K562 (cell line): ENCODE measurements at regions not wholly inside any gene's neighbourhood (a gene's known extent, or its start where the extent isn't known, plus 50 kb on each side); places are given as distances from the start of the nearest gene placed in this dataset.

ENCODE experiments used
- DMBX1 ChIP-seq: fragments of 250-450 bp; sonication (Bioruptor Pico); IDR thresholded peaks from 2 replicates; pipeline ENCODE4 v1.8.0; 2022; ENCODE audit warnings: inconsistent platforms, mild to moderate bottlenecking, moderate library complexity, borderline replicate concordance
- E4F1 ChIP-seq: fragments of 250-450 bp; sonication (Bioruptor Pico); IDR thresholded peaks from 2 replicates; pipeline ENCODE4 v1.5.0; 2021; ENCODE audit warnings: mild to moderate bottlenecking, borderline replicate concordance
- EZH2 ChIP-seq: IDR thresholded peaks from 2 replicates; pipeline ENCODE4 v1.6.1; 2012; ENCODE audit warnings: low read depth, mild to moderate bottlenecking, inconsistent platforms, low read length, borderline replicate concordance
- HDAC1 ChIP-seq, 2 experiments: fragments of 450-650 bp; IDR thresholded peaks; 2 replicates each; pipeline ENCODE4 v1.6.1; 2016 to 2017; ENCODE audit warnings: inconsistent platforms in 1 of 2, mild to moderate bottlenecking in 1 of 2, moderate library complexity in 1 of 2
- HMG20B ChIP-seq: fragments of 250-450 bp; sonication (Bioruptor Pico); IDR thresholded peaks from 2 replicates; pipeline ENCODE4 v1.5.0; 2021; ENCODE audit warnings: mild to moderate bottlenecking
- HSF4 ChIP-seq: fragments of 250-450 bp; sonication (Bioruptor Pico); IDR thresholded peaks from 2 replicates; pipeline ENCODE4 v2.1.2; 2022; ENCODE audit warnings: mild to moderate bottlenecking, moderate library complexity, borderline replicate concordance
- ILF3 ChIP-seq: fragments of 450-650 bp; IDR thresholded peaks from 2 replicates; pipeline ENCODE4 v1.6.1; 2018; ENCODE audit warnings: antibody characterized with exemption, mild to moderate bottlenecking, moderate library complexity, borderline replicate concordance
- NRF1 ChIP-seq, 2 experiments: fragments of 450-650 bp; IDR thresholded peaks in 1 of 2; conservative IDR thresholded peaks in 1 of 2; 2 replicates each; pipeline ENCODE4 v1.6.1; 2014; ENCODE audit warnings: mild to moderate bottlenecking in 2 of 2
- POLR2B ChIP-seq: fragments of 450-650 bp; IDR thresholded peaks from 2 replicates; pipeline ENCODE4 v1.6.1; 2018; ENCODE audit warnings: low read depth; ENCODE audit not compliant: partially characterized antibody
- PURB ChIP-seq: sonication (generic); formaldehyde crosslinking; IDR thresholded peaks from 2 replicates; pipeline ENCODE4 v1.9.0; 2021; ENCODE audit warnings: low read depth, mild to moderate bottlenecking, missing genetic modification reagents
- RFX1 ChIP-seq: fragments of 450-650 bp; IDR thresholded peaks from 2 replicates; pipeline ENCODE4 v1.6.1; 2016; ENCODE audit warnings: mild to moderate bottlenecking, moderate library complexity
- SFPQ ChIP-seq: fragments of 200-400 bp; formaldehyde crosslinking; IDR thresholded peaks from 2 replicates; pipeline ENCODE4 v1.6.1; 2017; ENCODE audit warnings: mild to moderate bottlenecking, low read depth, low read length, moderate library complexity
- SMAD3 ChIP-seq: fragments of 450-650 bp; formaldehyde crosslinking; conservative IDR thresholded peaks from 2 replicates; pipeline ENCODE4 v1.4.0; 2020; ENCODE audit warnings: mild to moderate bottlenecking
- SOX6 ChIP-seq: fragments of 450-650 bp; IDR thresholded peaks from 2 replicates; pipeline ENCODE4 v1.6.1; 2014; ENCODE audit warnings: mild to moderate bottlenecking
- STAG1 ChIP-seq: sonication (generic); formaldehyde crosslinking; IDR thresholded peaks from 2 replicates; pipeline ENCODE4 v1.5.0; 2020; ENCODE audit warnings: missing genetic modification reagents, borderline replicate concordance
- ZNF143 ChIP-seq: sonication (generic); formaldehyde crosslinking; IDR thresholded peaks from 2 replicates; pipeline ENCODE4 v1.9.0; 2022; ENCODE audit warnings: mild to moderate bottlenecking, missing genetic modification reagents
- ZNF253 ChIP-seq: fragments of 250-450 bp; sonication (Bioruptor Pico); conservative IDR thresholded peaks from 2 replicates; pipeline ENCODE4 v1.6.1; 2021; ENCODE audit warnings: mild to moderate bottlenecking
- ZNF311 ChIP-seq: fragments of 250-450 bp; sonication (Bioruptor Pico); IDR thresholded peaks from 2 replicates; pipeline ENCODE4 v1.4.0; 2020; ENCODE audit warnings: mild to moderate bottlenecking, moderate library complexity
- ZNF57 ChIP-seq: fragments of 450-650 bp; formaldehyde crosslinking; IDR thresholded peaks from 2 replicates; pipeline ENCODE4 v1.4.0; 2020; ENCODE audit warnings: mild to moderate bottlenecking, moderate library complexity
- ZNF644 ChIP-seq: fragments of 200-800 bp; sonication (Bioruptor generic); IDR thresholded peaks from 2 replicates; pipeline ENCODE4 v1.6.1; 2016; ENCODE audit warnings: low read depth, missing genetic modification characterization, missing compliant biosample characterization
- ZNF740 ChIP-seq, 3 experiments: fragments of 200-800 bp in 1 of 3; sonication (Bioruptor generic) in 1 of 3; sonication (generic) in 1 of 3; formaldehyde crosslinking in 1 of 3; IDR thresholded peaks; 2 replicates each; pipeline versions ENCODE4 v1.6.1 to v1.8.0; 2016 to 2022; ENCODE audit warnings: mild to moderate bottlenecking in 2 of 3, missing compliant biosample characterization in 2 of 3, missing genetic modification characterization in 2 of 3, missing genetic modification reagents in 1 of 3

GRCh38 chr6:27136077-27136644 lies 111.3 kb upstream of the PRSS16 start (continued):
- TF ChIP-seq E4F1 (CRISPR knock-in tag) (peak; percentile 58; the same call in 1 of the 2 replicates), STAG1 (CRISPR knock-in tag) (no peak), ZNF57 (CRISPR knock-in tag) (peak; percentile 79; the same call in 1 of the 2 replicates), DMBX1 (CRISPR knock-in tag) (peak; percentile 99), POLR2B (peak; percentile 74), ZNF644 (peak; percentile 96), ZNF311 (CRISPR knock-in tag) (peak; percentile 98), SMAD3 (CRISPR knock-in tag) (peak; percentile 98), PURB (CRISPR knock-in tag) (no peak), ILF3 (0 out of 2 replicates have a peak, but pooled peaks have one; percentile 28), HMG20B (no peak), HSF4 (peak; percentile 97), NRF1 (conservative IDR thresholded peaks at IDR 0.05 in 1 of 2, IDR thresholded peaks at IDR 0.05 in 1 of 2) (0 out of 4 replicates have a peak, but pooled peaks of 1 of the 2 experiments have one; percentile 35), HDAC1 (IDR thresholded peaks at IDR 0.05) (peak in 1 of 2 experiments; percentile 59; a peak in 1 of 4 replicates), ZNF253 (CRISPR knock-in tag) (0 out of 2 replicates have a peak, but pooled peaks have one; percentile 17), ZNF740 (CRISPR knock-in tag; IDR thresholded peaks at IDR 0.05) (no peak), ZNF740 (tag; IDR thresholded peaks at IDR 0.05) (peak in 1 of 2 experiments; percentile 96; a peak in 2 of 4 replicates), EZH2 (no peak), SFPQ (no peak), SOX6 (no peak), RFX1 (peak; percentile 95), ZNF143 (CRISPR knock-in tag) (no peak)
